Fibroblast of upper back skin (primary cell): ENCODE measurements at regions not wholly inside any gene's neighbourhood (a gene's known extent, or its start where the extent isn't known, plus 50 kb on each side); places are given as distances from the start of the nearest gene placed in this dataset.
"Not testable (repeated sequence)": the region's sequence is repeated elsewhere in the genome, so short reads cannot be mapped to it uniquely, and the experiment has no call there.

Experiments
- DNase-seq: peaks from one replicate; pipeline ENCODE4 v3.0.0-alpha.2; 2013

- peak; percentile 66 for DNase-seq
Measured at GRCh38 chr18:28729321-28729720, 552.4 kb upstream of the CDH2 start.

- peak; percentile 64 for DNase-seq
Measured at GRCh38 chr18:28728891-28729290, 552.0 kb upstream of the CDH2 start.

GRCh38 chr18:28727189-28727588 lies 550.3 kb upstream of the CDH2 start:
- DNase-seq, result not testable (repeated sequence)

GRCh38 chr18:28725876-28726275 lies 548.9 kb upstream of the CDH2 start:
- peak; percentile 52 for DNase-seq

- no peak for DNase-seq
Measured at GRCh38 chr18:28723506-28723905, 546.6 kb upstream of the CDH2 start.

GRCh38 chr18:28718696-28719095 lies 541.8 kb upstream of the CDH2 start:
- no peak for DNase-seq

- DNase-seq, result no peak
Measured at GRCh38 chr18:28716338-28716737, 539.4 kb upstream of the CDH2 start.

- DNase-seq, result no peak
Measured at GRCh38 chr18:28715206-28715605, 538.3 kb upstream of the CDH2 start.

- peak; percentile 41 for DNase-seq
Measured at GRCh38 chr18:28714498-28714897, 537.6 kb upstream of the CDH2 start.

GRCh38 chr18:28712796-28713425 lies 536.0 kb upstream of the CDH2 start:
- peak; percentile 46 for DNase-seq

GRCh38 chr18:28712172-28712571 lies 535.2 kb upstream of the CDH2 start:
- DNase-seq, result no peak

GRCh38 chr18:28711096-28711495 lies 534.2 kb upstream of the CDH2 start:
- no peak for DNase-seq

GRCh38 chr18:28707006-28707405 lies 530.1 kb upstream of the CDH2 start:
- DNase-seq, result no peak

- no peak for DNase-seq
Measured at GRCh38 chr18:28706397-28706796, 529.5 kb upstream of the CDH2 start.

GRCh38 chr18:28705482-28705881 lies 528.6 kb upstream of the CDH2 start:
- no peak for DNase-seq

GRCh38 chr18:28692337-28692736 lies 515.4 kb upstream of the CDH2 start:
- no peak for DNase-seq

GRCh38 chr18:28691496-28691840 lies 514.5 kb upstream of the CDH2 start:
- DNase-seq, result peak; percentile 61

- peak; percentile 45 for DNase-seq
Measured at GRCh38 chr18:28690836-28691495, 514.0 kb upstream of the CDH2 start.

- DNase-seq, result no peak
Measured at GRCh38 chr18:28690100-28690499, 513.2 kb upstream of the CDH2 start.

- peak; percentile 43 for DNase-seq
Measured at GRCh38 chr18:28689588-28689987, 512.7 kb upstream of the CDH2 start.

- no peak for DNase-seq
Measured at GRCh38 chr18:28684746-28685355, 507.9 kb upstream of the CDH2 start.

- no peak for DNase-seq
Measured at GRCh38 chr18:28682912-28683311, 506.0 kb upstream of the CDH2 start.

- DNase-seq, result peak; percentile 30
Measured at GRCh38 chr18:28669165-28669564, 492.2 kb upstream of the CDH2 start.

- DNase-seq, result no peak
Measured at GRCh38 chr18:28666216-28666615, 489.3 kb upstream of the CDH2 start.

GRCh38 chr18:28657961-28658360 lies 481.0 kb upstream of the CDH2 start:
- DNase-seq, result peak; percentile 53
